KMS-11 (cell line): ENCODE measurements at regions not wholly inside any gene's neighbourhood (a gene's known extent, or its start where the extent isn't known, plus 50 kb on each side); places are given as distances from the start of the nearest gene placed in this dataset.

ENCODE experiments used
- H2AFZ ChIP-seq: fragments of 200-600 bp; sonication (generic); 2 replicates; pipeline ENCODE4 v1.6.1; 2016; ENCODE audit warnings: antibody characterized with exemption, mixed run types, low read depth
- H3K27ac ChIP-seq: fragments of 200-600 bp; sonication (generic); 2 replicates; pipeline ENCODE4 v1.6.1; 2016; ENCODE audit warnings: mild to moderate bottlenecking, mixed run types
- H3K27me3 ChIP-seq: fragments of 200-600 bp; sonication (generic); 2 replicates; pipeline ENCODE4 v1.6.1; 2017; ENCODE audit warnings: mild to moderate bottlenecking, low read depth, mixed run types, moderate library complexity; ENCODE audit not compliant: insufficient read depth
- H3K36me3 ChIP-seq: fragments of 200-600 bp; sonication (generic); 2 replicates; pipeline ENCODE4 v1.6.1; 2017; ENCODE audit warnings: mild to moderate bottlenecking, mixed run types; ENCODE audit not compliant: insufficient read depth
- H3K4me1 ChIP-seq: fragments of 200-600 bp; sonication (generic); 2 replicates; pipeline ENCODE4 v1.6.1; 2016; ENCODE audit warnings: mild to moderate bottlenecking, low read depth, mixed run types; ENCODE audit not compliant: poor library complexity, severe bottlenecking
- H3K4me2 ChIP-seq: fragments of 200-600 bp; sonication (generic); 2 replicates; pipeline ENCODE4 v1.7.0; 2016; ENCODE audit warnings: mild to moderate bottlenecking, mixed run types
- H3K4me3 ChIP-seq: fragments of 200-600 bp; sonication (generic); IDR thresholded peaks from 2 replicates; pipeline ENCODE4 v1.6.1; 2017; ENCODE audit warnings: low read depth, low read length, mixed read lengths; ENCODE audit not compliant: insufficient read depth
- H3K79me2 ChIP-seq: fragments of 200-600 bp; sonication (generic); 2 replicates; pipeline ENCODE4 v1.6.1; 2016; ENCODE audit warnings: low read depth, mixed run types; ENCODE audit not compliant: insufficient read depth
- H3K9ac ChIP-seq: fragments of 200-600 bp; sonication (generic); 2 replicates; pipeline ENCODE4 v1.6.1; 2016; ENCODE audit warnings: mild to moderate bottlenecking, mixed run types
- H4K20me1 ChIP-seq: fragments of 200-600 bp; sonication (generic); 2 replicates; pipeline ENCODE4 v1.6.1; 2016; ENCODE audit warnings: mild to moderate bottlenecking, mixed run types; ENCODE audit not compliant: insufficient read depth
- TF ChIP-seq, protein P1 (sequence below): fragments of 200-600 bp; sonication (generic); conservative IDR thresholded peaks from 2 replicates; pipeline ENCODE4 v1.6.1; 2017; ENCODE audit warnings: low read depth, mild to moderate bottlenecking, antibody characterized with exemption, low read length, moderate library complexity, mixed read lengths

DNA sequence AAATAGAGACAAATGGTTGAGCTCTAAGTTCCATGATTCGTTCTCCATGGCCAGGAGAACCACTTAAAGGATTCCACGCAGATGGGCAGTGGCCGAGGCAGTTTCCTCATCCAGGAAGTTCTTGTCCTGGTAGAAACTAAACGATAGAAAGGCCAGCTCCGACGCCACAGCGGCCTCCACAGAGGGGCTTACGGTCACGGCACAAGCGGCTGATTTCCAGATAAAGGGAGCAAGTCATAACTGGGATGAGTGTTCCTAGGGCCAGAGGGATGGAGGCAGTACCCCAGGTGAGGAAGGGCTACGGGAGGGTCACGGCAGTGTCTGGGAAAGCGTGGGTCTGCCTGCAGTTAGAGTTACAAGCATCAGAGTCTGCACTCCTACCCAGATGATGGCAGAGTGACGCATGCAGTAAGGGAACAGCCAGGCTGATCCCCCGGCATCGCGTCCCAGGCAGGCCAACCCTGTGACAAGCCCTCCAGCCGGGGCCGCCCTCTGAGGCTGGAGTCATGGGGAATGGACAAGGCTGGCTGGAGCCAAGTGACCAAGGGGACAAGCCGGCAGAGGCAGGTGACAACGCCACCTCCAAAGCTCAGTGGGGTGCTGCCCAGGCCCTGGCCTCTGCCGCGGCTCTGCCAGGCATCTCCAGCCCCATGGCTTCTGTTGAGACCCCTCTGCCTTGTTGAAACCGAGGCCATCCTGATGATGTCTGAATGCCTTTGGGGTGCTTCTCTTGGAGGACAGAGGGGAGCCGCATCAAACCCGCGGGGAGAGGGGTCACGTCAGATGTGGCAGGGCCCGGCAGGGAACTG lies 475.1 kb downstream of the BRD1 start:
- Histone ChIP-seq H3K4me1 (no peaks in the 10 kb centered on the region), H3K9ac (no peak overlapping the region), H4K20me1 (no peaks in the 10 kb centered on the region), H3K27ac (no peak overlapping the region), H2AFZ (no peak overlapping the region), H3K79me2 (no peaks in the 10 kb centered on the region), H3K4me3 (no peak overlapping the region), H3K36me3 (no peaks in the 10 kb centered on the region), H3K27me3 (peaks cover 21% of the 10 kb centered on the region; the same call in 1 of the 2 replicates), H3K4me2 (no peak overlapping the region)
- TF ChIP-seq, protein P1, sequence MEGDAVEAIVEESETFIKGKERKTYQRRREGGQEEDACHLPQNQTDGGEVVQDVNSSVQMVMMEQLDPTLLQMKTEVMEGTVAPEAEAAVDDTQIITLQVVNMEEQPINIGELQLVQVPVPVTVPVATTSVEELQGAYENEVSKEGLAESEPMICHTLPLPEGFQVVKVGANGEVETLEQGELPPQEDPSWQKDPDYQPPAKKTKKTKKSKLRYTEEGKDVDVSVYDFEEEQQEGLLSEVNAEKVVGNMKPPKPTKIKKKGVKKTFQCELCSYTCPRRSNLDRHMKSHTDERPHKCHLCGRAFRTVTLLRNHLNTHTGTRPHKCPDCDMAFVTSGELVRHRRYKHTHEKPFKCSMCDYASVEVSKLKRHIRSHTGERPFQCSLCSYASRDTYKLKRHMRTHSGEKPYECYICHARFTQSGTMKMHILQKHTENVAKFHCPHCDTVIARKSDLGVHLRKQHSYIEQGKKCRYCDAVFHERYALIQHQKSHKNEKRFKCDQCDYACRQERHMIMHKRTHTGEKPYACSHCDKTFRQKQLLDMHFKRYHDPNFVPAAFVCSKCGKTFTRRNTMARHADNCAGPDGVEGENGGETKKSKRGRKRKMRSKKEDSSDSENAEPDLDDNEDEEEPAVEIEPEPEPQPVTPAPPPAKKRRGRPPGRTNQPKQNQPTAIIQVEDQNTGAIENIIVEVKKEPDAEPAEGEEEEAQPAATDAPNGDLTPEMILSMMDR: no peak

DNA sequence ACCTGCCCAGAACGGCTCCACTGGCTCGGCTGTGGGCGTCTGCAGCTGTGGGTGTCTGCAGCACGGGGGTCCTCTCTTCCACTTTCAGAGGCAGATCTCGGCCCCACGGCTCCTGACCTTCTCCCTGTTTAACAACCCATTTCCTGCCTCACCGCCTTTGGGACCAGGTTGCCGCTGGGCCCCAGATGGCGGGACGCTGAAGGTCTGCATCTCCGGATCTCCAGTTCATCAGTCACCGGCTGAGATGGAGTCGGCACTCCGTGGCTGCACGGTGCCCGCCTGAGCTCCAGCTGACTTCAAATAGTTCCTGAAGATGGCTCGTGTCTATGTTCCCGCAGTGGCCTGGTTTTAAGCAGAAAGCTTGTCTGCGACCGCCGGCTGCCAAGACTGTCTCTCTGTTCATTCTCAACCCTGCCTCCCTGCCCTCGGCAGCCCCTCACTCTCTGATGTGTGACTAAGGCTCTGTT lies 475.9 kb downstream of the BRD1 start:
- Histone ChIP-seq H2AFZ (no peak overlapping the region), H3K36me3 (no peaks in the 10 kb centered on the region), H3K4me3 (no peak overlapping the region), H3K27me3 (peaks cover 21% of the 10 kb centered on the region; the same call in 1 of the 2 replicates), H4K20me1 (no peaks in the 10 kb centered on the region), H3K4me1 (no peaks in the 10 kb centered on the region), H3K9ac (no peak overlapping the region), H3K79me2 (no peaks in the 10 kb centered on the region), H3K27ac (no peak overlapping the region), H3K4me2 (no peak overlapping the region)
- TF ChIP-seq, protein P1: no peak

DNA sequence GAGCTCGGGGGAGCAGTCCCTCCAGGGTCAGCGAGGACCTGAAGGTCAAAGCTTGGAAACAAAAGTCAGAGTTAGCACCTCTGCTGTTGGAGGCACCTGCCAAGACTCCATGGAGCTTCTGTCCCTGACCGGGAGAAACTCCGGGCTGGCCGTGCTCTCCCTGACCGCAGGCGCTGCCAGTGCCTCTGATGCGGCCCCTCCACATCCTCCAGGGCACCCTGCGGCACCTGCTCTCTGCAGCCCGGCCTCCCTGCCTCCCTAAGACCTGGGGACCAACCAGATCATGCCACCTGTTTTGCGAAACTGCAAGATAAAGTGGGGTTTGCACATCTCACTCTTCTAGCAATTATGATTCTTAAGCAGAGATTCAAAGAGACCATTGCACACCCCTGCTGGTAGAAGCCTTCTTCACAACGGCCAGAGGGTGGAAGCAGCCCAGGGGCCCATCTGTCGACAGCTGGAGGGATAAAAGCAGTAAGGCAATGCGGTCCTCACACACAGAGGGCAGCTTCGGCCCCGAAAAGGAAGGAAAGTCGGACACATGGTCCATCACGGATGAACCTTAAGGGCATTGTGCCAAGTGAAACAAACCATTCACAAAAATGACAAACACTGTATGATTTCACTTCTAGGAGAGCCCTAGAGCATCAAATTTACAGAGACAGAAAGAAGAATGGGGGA lies 477.1 kb downstream of the BRD1 start:
- Histone ChIP-seq H3K9ac (no peak overlapping the region), H3K4me1 (no peaks in the 10 kb centered on the region), H3K4me3 (no peak overlapping the region), H2AFZ (no peak overlapping the region), H3K4me2 (no peak overlapping the region), H3K79me2 (no peaks in the 10 kb centered on the region), H3K27ac (no peak overlapping the region), H4K20me1 (no peaks in the 10 kb centered on the region), H3K36me3 (no peaks in the 10 kb centered on the region), H3K27me3 (peaks cover 21% of the 10 kb centered on the region; the same call in 1 of the 2 replicates)
- TF ChIP-seq, protein P1: no peak

DNA sequence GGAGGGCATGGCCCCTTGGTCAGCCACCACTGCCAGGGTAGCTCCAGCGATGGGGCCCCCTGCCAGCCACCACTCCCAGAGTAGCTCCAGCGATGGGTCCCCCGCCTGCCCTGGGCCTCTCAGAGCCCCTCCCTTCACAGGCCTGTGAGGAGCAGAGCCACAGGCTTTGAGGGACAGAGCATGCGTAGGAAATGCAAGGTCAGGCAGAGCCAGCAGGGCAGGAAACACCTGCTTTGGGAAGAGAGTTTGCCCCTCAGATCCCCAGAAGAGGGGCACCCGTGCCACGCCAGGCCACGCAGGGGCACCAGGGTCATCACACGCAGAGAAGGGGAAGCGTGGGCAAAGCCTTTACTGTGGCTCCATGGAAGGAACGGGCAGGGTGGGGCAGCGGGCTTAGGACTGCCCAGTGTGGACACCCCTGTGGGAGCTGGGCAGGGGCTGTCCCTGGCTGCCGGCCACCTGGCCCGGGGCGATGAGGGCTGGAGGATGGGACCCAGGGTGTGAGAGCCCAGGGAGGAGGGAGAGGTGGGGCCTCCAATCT lies 477.8 kb downstream of the BRD1 start:
- TF ChIP-seq, protein P1: no peak
- peaks cover 21% of the 10 kb centered on the region; the same call in 1 of the 2 replicates for H3K27me3 ChIP-seq
- H3K27ac ChIP-seq: no peak overlapping the region
- no peak overlapping the region for H2AFZ ChIP-seq
- no peak overlapping the region for H3K9ac ChIP-seq
- H3K36me3 ChIP-seq: no peaks in the 10 kb centered on the region
- no peaks in the 10 kb centered on the region for H3K4me1 ChIP-seq
- no peaks in the 10 kb centered on the region for H3K79me2 ChIP-seq
- no peak overlapping the region for H3K4me2 ChIP-seq
- no peaks in the 10 kb centered on the region for H4K20me1 ChIP-seq
- no peak overlapping the region for H3K4me3 ChIP-seq
